Keratinocyte (primary cell): ENCODE measurements at regions not wholly inside any gene's neighbourhood (a gene's known extent, or its start where the extent isn't known, plus 50 kb on each side); places are given as distances from the start of the nearest gene placed in this dataset.

ENCODE experiments used
- CTCF ChIP-seq, 3 experiments: IDR thresholded peaks in 1 of 3; conservative IDR thresholded peaks in 1 of 3; optimal IDR thresholded peaks in 1 of 3; 2 replicates in 2 of 3; 3 replicates in 1 of 3; pipeline versions ENCODE3 to v1.5.1; 2011; ENCODE audit warnings: low read length in 3 of 3, mild to moderate bottlenecking in 3 of 3, moderate library complexity in 2 of 3, control low read depth in 1 of 3, inconsistent platforms in 1 of 3; ENCODE audit not compliant: insufficient read depth in 2 of 3; ENCODE audit errors: extremely low read depth in 1 of 3
- EZH2 ChIP-seq: IDR thresholded peaks from one replicate; pipeline ENCODE4 v1.6.1; 2012; ENCODE audit warnings: inconsistent platforms, mild to moderate bottlenecking, low read length, moderate library complexity

- TF ChIP-seq CTCF (optimal IDR thresholded peaks at IDR 0.05 in 1 of 3, IDR thresholded peaks at IDR 0.05 in 1 of 3, conservative IDR thresholded peaks at IDR 0.05 in 1 of 3; ENCODE audit: extremely low read depth in 1 of 3, insufficient read depth in 2 of 3, low read length in 3 of 3), result no peak
- TF ChIP-seq EZH2, result no peak
Measured at GRCh38 chr10:107481881-107482280, 317.4 kb upstream of the SORCS1 start.
